ENCODE measurements at regions not wholly inside any gene's neighbourhood (a gene's known extent, or its start where the extent isn't known, plus 50 kb on each side); places are given as distances from the start of the nearest gene placed in this dataset.

DNA sequence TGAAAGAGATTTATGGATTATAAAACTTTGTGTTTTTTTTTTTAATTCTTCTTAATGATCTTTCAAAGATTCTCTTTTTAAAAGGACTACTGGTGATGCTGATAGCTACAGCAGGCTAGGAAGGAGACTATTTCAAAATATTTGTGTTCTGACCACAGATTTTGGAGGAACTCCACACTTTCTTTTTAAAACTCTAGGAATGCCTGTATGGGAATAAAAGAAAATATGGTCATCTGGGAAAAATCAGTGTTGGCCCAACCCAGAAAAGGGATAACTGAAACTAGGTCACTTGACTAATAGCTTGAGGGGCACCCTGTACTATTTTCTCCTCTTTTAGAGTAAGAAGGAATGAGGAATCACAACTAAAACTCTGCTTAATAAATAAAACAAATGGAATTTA is 97.6 kb upstream of the ADAMTS19 start:
- no peak overlapping the region for H3K4me2 ChIP-seq
- no peak overlapping the region for H3K9ac ChIP-seq
- H3K36me3 ChIP-seq (ENCODE audit: insufficient read depth): no peaks in the 10 kb centered on the region
- no peaks in the 10 kb centered on the region for H3K27me3 ChIP-seq (ENCODE audit: insufficient read depth, low read depth)
- no peaks in the 10 kb centered on the region for H4K20me1 ChIP-seq (ENCODE audit: insufficient read depth)
- no peak overlapping the region for H3K4me3 ChIP-seq (IDR thresholded peaks at IDR 0.05; ENCODE audit: insufficient read depth, low read depth, low read length)
- H3K4me1 ChIP-seq (ENCODE audit: low read depth, poor library complexity, severe bottlenecking): peaks cover 8% of the 10 kb centered on the region
- no peaks in the 10 kb centered on the region for H3K79me2 ChIP-seq (ENCODE audit: insufficient read depth, low read depth)
- H3K27ac ChIP-seq: no peak overlapping the region
- TF ChIP-seq, protein P1, sequence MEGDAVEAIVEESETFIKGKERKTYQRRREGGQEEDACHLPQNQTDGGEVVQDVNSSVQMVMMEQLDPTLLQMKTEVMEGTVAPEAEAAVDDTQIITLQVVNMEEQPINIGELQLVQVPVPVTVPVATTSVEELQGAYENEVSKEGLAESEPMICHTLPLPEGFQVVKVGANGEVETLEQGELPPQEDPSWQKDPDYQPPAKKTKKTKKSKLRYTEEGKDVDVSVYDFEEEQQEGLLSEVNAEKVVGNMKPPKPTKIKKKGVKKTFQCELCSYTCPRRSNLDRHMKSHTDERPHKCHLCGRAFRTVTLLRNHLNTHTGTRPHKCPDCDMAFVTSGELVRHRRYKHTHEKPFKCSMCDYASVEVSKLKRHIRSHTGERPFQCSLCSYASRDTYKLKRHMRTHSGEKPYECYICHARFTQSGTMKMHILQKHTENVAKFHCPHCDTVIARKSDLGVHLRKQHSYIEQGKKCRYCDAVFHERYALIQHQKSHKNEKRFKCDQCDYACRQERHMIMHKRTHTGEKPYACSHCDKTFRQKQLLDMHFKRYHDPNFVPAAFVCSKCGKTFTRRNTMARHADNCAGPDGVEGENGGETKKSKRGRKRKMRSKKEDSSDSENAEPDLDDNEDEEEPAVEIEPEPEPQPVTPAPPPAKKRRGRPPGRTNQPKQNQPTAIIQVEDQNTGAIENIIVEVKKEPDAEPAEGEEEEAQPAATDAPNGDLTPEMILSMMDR (conservative IDR thresholded peaks at IDR 0.05; ENCODE audit: low read depth, low read length): no peak
- H2AFZ ChIP-seq (ENCODE audit: low read depth): no peak overlapping the region

DNA sequence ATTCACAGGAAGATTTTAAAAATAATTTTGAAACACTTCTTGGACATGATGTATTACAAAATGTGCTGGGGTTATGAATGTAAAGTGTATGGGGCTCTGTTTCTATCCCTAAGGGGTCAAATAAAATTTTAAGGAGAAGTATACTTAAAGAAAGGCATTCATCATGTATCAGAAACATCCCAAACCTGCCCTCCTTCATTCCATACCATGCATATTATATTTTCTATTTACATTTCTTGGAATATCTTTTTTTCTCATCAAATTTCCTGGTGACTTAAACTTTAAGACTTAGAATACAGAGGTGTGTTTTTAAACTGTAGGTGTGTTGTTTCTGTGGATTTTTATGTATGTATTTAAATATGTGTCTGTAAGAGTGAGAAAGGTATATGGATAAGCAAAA is 96.1 kb upstream of the ADAMTS19 start:
- no peaks in the 10 kb centered on the region for H3K79me2 ChIP-seq (ENCODE audit: insufficient read depth, low read depth)
- no peak overlapping the region for H2AFZ ChIP-seq (ENCODE audit: low read depth)
- no peaks in the 10 kb centered on the region for H4K20me1 ChIP-seq (ENCODE audit: insufficient read depth)
- no peak overlapping the region for H3K27ac ChIP-seq
- H3K4me1 ChIP-seq (ENCODE audit: low read depth, poor library complexity, severe bottlenecking): peaks cover 23% of the 10 kb centered on the region
- H3K4me3 ChIP-seq (IDR thresholded peaks at IDR 0.05; ENCODE audit: insufficient read depth, low read depth, low read length): no peak overlapping the region
- no peak overlapping the region for H3K4me2 ChIP-seq
- no peaks in the 10 kb centered on the region for H3K36me3 ChIP-seq (ENCODE audit: insufficient read depth)
- TF ChIP-seq, protein P1 (conservative IDR thresholded peaks at IDR 0.05; ENCODE audit: low read depth, low read length): no peak
- H3K27me3 ChIP-seq (ENCODE audit: insufficient read depth, low read depth): no peaks in the 10 kb centered on the region
- no peak overlapping the region for H3K9ac ChIP-seq

DNA sequence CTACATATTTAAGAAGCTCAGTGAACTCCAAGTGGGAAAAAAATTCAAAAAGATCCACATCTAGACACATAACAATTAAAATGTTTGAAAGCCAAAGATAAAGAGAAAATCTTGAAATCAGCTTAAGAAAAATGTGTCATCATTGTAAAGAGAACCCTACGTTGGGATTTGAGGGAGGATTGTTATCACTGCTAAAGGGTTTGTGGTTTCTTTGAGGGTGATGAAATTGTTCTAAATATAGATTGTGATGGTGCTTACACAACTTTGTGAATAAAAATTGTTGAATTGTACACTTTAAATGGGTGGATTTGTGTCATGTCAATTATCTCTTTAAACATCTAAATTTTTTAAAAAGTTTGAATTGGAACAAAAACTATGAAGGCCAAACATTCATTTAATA is 92.2 kb upstream of the ADAMTS19 start:
- H3K4me2 ChIP-seq: peak overlapping the region; percentile 73

DNA sequence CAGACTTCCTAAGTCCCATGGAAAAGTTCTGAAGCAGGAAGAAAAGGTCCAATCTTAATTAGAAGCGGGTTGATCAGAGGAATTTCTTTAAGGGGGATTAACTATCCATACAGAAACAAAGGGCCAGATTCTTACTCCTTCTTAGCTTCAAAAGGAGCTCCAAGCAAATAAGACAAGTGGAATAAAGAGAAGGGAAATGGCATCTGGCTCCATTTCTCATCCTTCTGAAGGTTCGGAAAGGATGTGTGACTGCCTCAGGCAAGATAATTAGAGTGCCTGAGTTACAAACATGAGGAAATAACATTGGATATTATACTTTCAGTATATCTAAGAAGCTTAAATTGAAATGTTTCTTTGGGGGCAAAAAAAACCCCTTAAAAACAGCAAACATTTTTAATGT is 88.1 kb upstream of the ADAMTS19 start:
- Histone ChIP-seq H3K4me1 (ENCODE audit: low read depth, poor library complexity, severe bottlenecking) (peaks cover 33% of the 10 kb centered on the region), H3K4me3 (IDR thresholded peaks at IDR 0.05; ENCODE audit: insufficient read depth, low read depth, low read length) (no peak overlapping the region), H3K79me2 (ENCODE audit: insufficient read depth, low read depth) (no peaks in the 10 kb centered on the region), H4K20me1 (ENCODE audit: insufficient read depth) (no peaks in the 10 kb centered on the region), H3K27me3 (ENCODE audit: insufficient read depth, low read depth) (no peaks in the 10 kb centered on the region), H3K9ac (no peak overlapping the region), H3K4me2 (no peak overlapping the region), H3K27ac (no peak overlapping the region), H3K36me3 (ENCODE audit: insufficient read depth) (no peaks in the 10 kb centered on the region), H2AFZ (ENCODE audit: low read depth) (no peak overlapping the region)
- TF ChIP-seq, protein P1 (conservative IDR thresholded peaks at IDR 0.05; ENCODE audit: low read depth, low read length): no peak

More for the DNA sequence above, 92.2 kb upstream of the ADAMTS19 start:
- TF ChIP-seq, protein P1 (conservative IDR thresholded peaks at IDR 0.05; ENCODE audit: low read depth, low read length): no peak
- Histone ChIP-seq H3K4me1 (ENCODE audit: low read depth, poor library complexity, severe bottlenecking) (peaks cover 24% of the 10 kb centered on the region), H3K36me3 (ENCODE audit: insufficient read depth) (no peaks in the 10 kb centered on the region), H3K27me3 (ENCODE audit: insufficient read depth, low read depth) (no peaks in the 10 kb centered on the region), H4K20me1 (ENCODE audit: insufficient read depth) (no peaks in the 10 kb centered on the region), H3K9ac (no peak overlapping the region), H2AFZ (ENCODE audit: low read depth) (no peak overlapping the region; the same call in 1 of the 2 replicates), H3K4me3 (IDR thresholded peaks at IDR 0.05; ENCODE audit: insufficient read depth, low read depth, low read length) (no peak overlapping the region), H3K27ac (peak overlapping the region; percentile 40; the same call in 1 of the 2 replicates), H3K79me2 (ENCODE audit: insufficient read depth, low read depth) (no peaks in the 10 kb centered on the region)

Data from KMS-11 (cell line).